Mesothelial cell of epicardium (in vitro differentiated cells): ENCODE measurements at regions not wholly inside any gene's neighbourhood (a gene's known extent, or its start where the extent isn't known, plus 50 kb on each side); places are given as distances from the start of the nearest gene placed in this dataset.
"Not testable (repeated sequence)": the region's sequence is repeated elsewhere in the genome, so short reads cannot be mapped to it uniquely, and the experiment has no call there.

Experiments
- DNase-seq, 2 experiments: peaks; one replicate each; pipeline ENCODE4 v3.0.0; 2021; ENCODE audit warnings: low spot score in 2 of 2; ENCODE audit not compliant: unreplicated experiment in 2 of 2
- H3K27ac Mint-ChIP-seq: 2 replicates; pipeline ENCODE4 v1.8.0; 2021; ENCODE audit warnings: mixed read lengths
- H3K27me3 Mint-ChIP-seq: 2 replicates; pipeline ENCODE4 v1.8.0; 2021; ENCODE audit warnings: low read depth, mixed read lengths
- H3K36me3 Mint-ChIP-seq: 2 replicates; pipeline ENCODE4 v1.8.0; 2021; ENCODE audit warnings: mixed read lengths
- H3K4me1 Mint-ChIP-seq: 2 replicates; pipeline ENCODE4 v1.8.0; 2021; ENCODE audit warnings: mixed read lengths
- H3K4me3 Mint-ChIP-seq: 2 replicates; pipeline ENCODE4 v1.8.0; 2021; ENCODE audit warnings: mild to moderate bottlenecking, moderate library complexity, mixed read lengths
- H3K9me3 Mint-ChIP-seq: 2 replicates; pipeline ENCODE4 v1.8.0; 2021; ENCODE audit warnings: mixed read lengths
- TF ChIP-seq, protein P1 (sequence below): fragments of 200-600 bp; sonication (generic); IDR thresholded peaks from one replicate; pipeline ENCODE4 v1.5.0; 2021; ENCODE audit warnings: antibody characterized with exemption; ENCODE audit not compliant: unreplicated experiment

DNA sequence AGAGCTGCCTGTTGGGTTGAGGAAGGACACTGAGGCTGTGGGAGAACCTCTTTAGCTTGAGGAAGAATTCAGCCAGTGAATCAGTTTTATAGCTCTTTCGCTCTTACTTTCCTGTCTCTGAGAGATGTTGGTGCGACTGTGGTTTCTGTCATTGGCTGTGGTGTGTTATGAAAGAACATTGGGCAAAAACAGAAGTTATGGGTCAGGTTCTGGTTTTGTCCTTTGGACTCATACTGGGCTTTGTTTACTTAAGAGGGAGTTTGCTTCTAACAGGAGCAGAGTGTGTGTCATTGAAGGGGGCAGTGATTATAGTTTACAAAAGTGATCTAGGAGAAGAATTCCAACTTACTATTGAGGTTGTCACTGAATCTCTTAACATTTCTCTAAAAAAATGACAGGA lies 97.0 kb downstream of the TLR5 start:
- H3K27me3 Mint-ChIP-seq: no peaks in the 10 kb centered on the region
- no peak overlapping the region for H3K27ac Mint-ChIP-seq
- TF ChIP-seq, protein P1, sequence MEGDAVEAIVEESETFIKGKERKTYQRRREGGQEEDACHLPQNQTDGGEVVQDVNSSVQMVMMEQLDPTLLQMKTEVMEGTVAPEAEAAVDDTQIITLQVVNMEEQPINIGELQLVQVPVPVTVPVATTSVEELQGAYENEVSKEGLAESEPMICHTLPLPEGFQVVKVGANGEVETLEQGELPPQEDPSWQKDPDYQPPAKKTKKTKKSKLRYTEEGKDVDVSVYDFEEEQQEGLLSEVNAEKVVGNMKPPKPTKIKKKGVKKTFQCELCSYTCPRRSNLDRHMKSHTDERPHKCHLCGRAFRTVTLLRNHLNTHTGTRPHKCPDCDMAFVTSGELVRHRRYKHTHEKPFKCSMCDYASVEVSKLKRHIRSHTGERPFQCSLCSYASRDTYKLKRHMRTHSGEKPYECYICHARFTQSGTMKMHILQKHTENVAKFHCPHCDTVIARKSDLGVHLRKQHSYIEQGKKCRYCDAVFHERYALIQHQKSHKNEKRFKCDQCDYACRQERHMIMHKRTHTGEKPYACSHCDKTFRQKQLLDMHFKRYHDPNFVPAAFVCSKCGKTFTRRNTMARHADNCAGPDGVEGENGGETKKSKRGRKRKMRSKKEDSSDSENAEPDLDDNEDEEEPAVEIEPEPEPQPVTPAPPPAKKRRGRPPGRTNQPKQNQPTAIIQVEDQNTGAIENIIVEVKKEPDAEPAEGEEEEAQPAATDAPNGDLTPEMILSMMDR: no peak

DNA sequence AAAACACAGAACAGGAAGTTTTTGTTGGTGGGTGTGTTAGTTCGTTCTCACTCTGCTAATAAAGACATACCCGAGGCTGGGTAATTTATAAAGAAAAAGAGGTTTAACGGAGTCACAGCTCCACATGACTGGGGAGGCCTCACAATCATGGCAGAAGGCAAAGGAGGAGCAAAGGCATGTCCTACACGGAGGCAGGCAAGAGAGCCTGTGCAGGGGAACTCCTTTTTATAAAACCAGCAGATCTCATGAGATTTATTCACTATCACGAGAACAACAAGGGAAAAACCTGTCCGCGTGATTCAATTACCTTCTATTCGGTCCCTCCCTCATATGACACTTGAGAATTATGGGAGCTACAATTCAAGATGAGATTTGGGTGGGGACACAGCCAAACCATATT lies 96.6 kb downstream of the TLR5 start:
- DNase-seq, H3K27ac Mint-ChIP-seq, H3K4me1 Mint-ChIP-seq, H3K27me3 Mint-ChIP-seq, H3K4me3 Mint-ChIP-seq: not testable (repeated sequence)
- Mint-ChIP-seq H3K9me3 (peaks cover 23% of the 10 kb centered on the region), H3K36me3 (peaks cover 11% of the 10 kb centered on the region)

More for the DNA sequence above, 97.0 kb downstream of the TLR5 start:
- DNase-seq: no peak
- H3K9me3 Mint-ChIP-seq: peaks cover 23% of the 10 kb centered on the region
- H3K4me3 Mint-ChIP-seq: no peak overlapping the region
- peaks cover 11% of the 10 kb centered on the region for H3K36me3 Mint-ChIP-seq
- peaks cover 13% of the 10 kb centered on the region for H3K4me1 Mint-ChIP-seq

DNA sequence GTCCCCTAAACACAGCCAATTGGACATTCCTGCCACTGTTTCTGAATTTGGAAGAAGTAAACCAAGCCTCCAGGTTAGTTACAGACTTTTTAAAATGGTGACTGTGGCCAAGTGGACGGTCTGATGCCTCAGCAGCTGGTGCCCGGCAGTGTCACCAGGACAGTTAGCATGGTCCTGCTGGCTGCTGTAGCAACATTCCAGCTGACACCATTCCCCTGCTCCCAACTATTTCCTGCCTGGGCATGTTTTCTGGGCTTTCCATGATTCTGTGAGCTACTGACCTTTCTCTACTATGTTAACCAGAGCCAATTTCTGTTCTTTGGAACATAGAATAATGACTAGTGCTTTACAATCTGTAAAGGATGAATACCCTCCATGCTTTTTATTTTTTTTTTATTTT lies 95.0 kb downstream of the TLR5 start:
- no peaks in the 10 kb centered on the region for H3K27me3 Mint-ChIP-seq
- H3K36me3 Mint-ChIP-seq: peaks cover 11% of the 10 kb centered on the region
- H3K4me1 Mint-ChIP-seq: no peaks in the 10 kb centered on the region
- H3K9me3 Mint-ChIP-seq: peaks cover 23% of the 10 kb centered on the region
- TF ChIP-seq, protein P1: no peak
- no peak for DNase-seq
- H3K4me3 Mint-ChIP-seq: no peak overlapping the region
- no peak overlapping the region for H3K27ac Mint-ChIP-seq

DNA sequence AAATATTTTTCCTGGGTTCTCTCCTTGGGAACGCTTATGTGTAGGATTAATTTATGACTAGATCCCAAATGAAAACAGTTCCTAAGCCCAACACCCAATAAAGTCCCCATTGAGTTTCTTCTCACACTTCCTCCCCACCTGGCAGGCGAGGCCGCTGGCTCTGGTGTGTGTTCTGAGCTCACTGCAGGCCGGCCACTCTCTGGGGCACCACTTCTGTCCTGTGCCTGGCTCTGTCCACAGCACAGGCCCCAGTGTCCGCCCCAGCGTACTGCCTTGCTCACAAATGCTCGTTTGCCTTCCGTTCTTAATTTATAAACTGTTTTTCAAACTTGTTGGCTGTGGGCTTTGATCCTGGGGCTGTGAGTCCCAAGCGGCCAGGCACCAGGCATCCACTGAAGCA lies 90.6 kb downstream of the TLR5 start:
- no peak overlapping the region for H3K27ac Mint-ChIP-seq

DNA sequence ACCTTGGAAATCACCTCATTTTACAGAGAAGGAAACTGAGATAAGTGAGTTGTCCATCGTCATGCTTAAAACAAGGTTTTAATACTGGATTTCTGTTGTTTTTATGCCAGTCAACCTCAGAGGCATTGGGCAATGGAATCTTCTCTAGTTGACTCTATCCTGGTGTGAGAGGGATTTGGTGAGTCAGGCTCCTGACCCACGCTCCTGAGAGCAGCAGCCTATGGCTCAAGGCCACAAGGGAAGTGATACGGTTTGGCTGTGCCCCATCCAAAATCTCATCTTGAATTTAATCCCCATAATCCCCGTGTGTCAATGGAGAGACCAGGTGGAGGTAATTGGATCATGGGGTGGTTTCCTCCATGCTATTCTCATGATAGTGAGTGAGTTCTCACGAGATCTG lies 90.1 kb downstream of the TLR5 start:
- Mint-ChIP-seq H3K9me3 (no peaks in the 10 kb centered on the region), H3K27ac (no peak overlapping the region), H3K4me1 (no peaks in the 10 kb centered on the region), H3K4me3 (no peak overlapping the region), H3K27me3 (no peaks in the 10 kb centered on the region), H3K36me3 (no peaks in the 10 kb centered on the region)
- no peak for DNase-seq
- TF ChIP-seq, protein P1: no peak

More for the DNA sequence above, 90.6 kb downstream of the TLR5 start:
- Mint-ChIP-seq H3K9me3 (peaks cover under 1% of the 10 kb centered on the region), H3K4me3 (no peak overlapping the region), H3K27me3 (no peaks in the 10 kb centered on the region), H3K4me1 (no peaks in the 10 kb centered on the region), H3K36me3 (no peaks in the 10 kb centered on the region)
- TF ChIP-seq, protein P1: no peak
- DNase-seq: no peak

DNA sequence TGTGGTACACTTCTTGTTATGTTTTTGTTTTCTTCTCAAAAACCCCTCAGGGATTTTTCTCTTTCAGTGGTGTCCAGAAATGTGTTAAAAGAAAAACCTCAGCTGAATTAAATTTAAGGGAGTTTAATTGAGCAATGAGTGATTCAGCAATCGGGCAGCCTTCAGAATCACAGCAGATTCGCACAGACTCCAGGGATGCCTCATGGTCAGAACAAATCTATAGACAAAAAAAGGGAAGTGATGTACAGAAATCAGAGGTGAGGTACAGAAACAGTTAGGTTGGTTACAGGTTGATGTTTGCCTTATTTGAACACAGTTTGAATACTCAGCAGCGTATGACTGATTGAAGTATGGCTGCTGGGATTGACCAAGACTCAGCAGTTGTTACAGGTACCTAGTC lies 86.2 kb downstream of the TLR5 start:
- H3K27me3 Mint-ChIP-seq: no peaks in the 10 kb centered on the region
- H3K27ac Mint-ChIP-seq: no peak overlapping the region
- H3K4me3 Mint-ChIP-seq: no peak overlapping the region

More for the DNA sequence above, 86.2 kb downstream of the TLR5 start:
- DNase-seq: no peak
- TF ChIP-seq, protein P1: no peak
- H3K9me3 Mint-ChIP-seq: no peaks in the 10 kb centered on the region
- H3K36me3 Mint-ChIP-seq: no peaks in the 10 kb centered on the region
- no peaks in the 10 kb centered on the region for H3K4me1 Mint-ChIP-seq
